K562 (cell line): ENCODE measurements at regions not wholly inside any gene's neighbourhood (a gene's known extent, or its start where the extent isn't known, plus 50 kb on each side); places are given as distances from the start of the nearest gene placed in this dataset.

Source experiments
- BHLHE40 ChIP-seq: IDR thresholded peaks from 2 replicates; pipeline ENCODE4 v1.6.1; 2011; ENCODE audit warnings: low read length, improper control_type of control experiment
- CTCF ChIP-seq, 3 experiments: IDR thresholded peaks in 2 of 3; conservative IDR thresholded peaks in 1 of 3; 2 replicates each; pipeline ENCODE4 v1.5.1; 2011 to 2012; ENCODE audit warnings: low read length in 3 of 3, mild to moderate bottlenecking in 3 of 3, control low read depth in 2 of 3, improper control_type of control experiment in 1 of 3, inconsistent platforms in 1 of 3, low read depth in 1 of 3, mixed read lengths in 1 of 3, moderate library complexity in 1 of 3; ENCODE audit not compliant: insufficient read depth in 2 of 3
- EGR1 ChIP-seq: fragments of 450-650 bp; conservative IDR thresholded peaks from 2 replicates; pipeline ENCODE4 v1.6.1; 2017; ENCODE audit warnings: mild to moderate bottlenecking
- HNRNPL ChIP-seq: fragments of 200-400 bp; formaldehyde crosslinking; IDR thresholded peaks from 2 replicates; pipeline ENCODE4 v1.6.1; 2017; ENCODE audit warnings: low read depth, mild to moderate bottlenecking, low read length
- JUN ChIP-seq, 2 experiments: sonication (generic) in 1 of 2; formaldehyde crosslinking in 1 of 2; IDR thresholded peaks; 2 replicates each; pipeline versions ENCODE4 v1.6.1 to v1.8.0; 2012 to 2022; ENCODE audit warnings: borderline replicate concordance in 2 of 2, mild to moderate bottlenecking in 2 of 2, improper control_type of control experiment in 1 of 2, low read depth in 1 of 2, low read length in 1 of 2, missing genetic modification reagents in 1 of 2
- MYC ChIP-seq, 2 experiments: fragments of 250-450 bp in 1 of 2; sonication (Bioruptor Pico) in 1 of 2; IDR thresholded peaks; 2 replicates each; pipeline versions ENCODE4 v1.5.1 to v1.6.1; 2012 to 2021; ENCODE audit warnings: low read depth in 2 of 2, borderline replicate concordance in 1 of 2, improper control_type of control experiment in 1 of 2, low read length in 1 of 2, mild to moderate bottlenecking in 1 of 2, moderate library complexity in 1 of 2
- PHF21A ChIP-seq: fragments of 450-650 bp; IDR thresholded peaks from 2 replicates; pipeline ENCODE4 v1.6.1; 2017; ENCODE audit warnings: low read depth, borderline replicate concordance
- SREBF2 ChIP-seq: sonication (generic); formaldehyde crosslinking; IDR thresholded peaks from 2 replicates; pipeline ENCODE4 v1.4.0; 2020; ENCODE audit warnings: mild to moderate bottlenecking, missing genetic modification reagents
- ZNF175 ChIP-seq: fragments of 200-800 bp; sonication (Bioruptor generic); IDR thresholded peaks from 2 replicates; pipeline ENCODE4 v1.6.1; 2016; ENCODE audit warnings: low read depth, mild to moderate bottlenecking, missing genetic modification characterization, missing compliant biosample characterization
- ZNF740 ChIP-seq, 3 experiments: fragments of 200-800 bp in 1 of 3; sonication (Bioruptor generic) in 1 of 3; sonication (generic) in 1 of 3; formaldehyde crosslinking in 1 of 3; IDR thresholded peaks; 2 replicates each; pipeline versions ENCODE4 v1.6.1 to v1.8.0; 2016 to 2022; ENCODE audit warnings: mild to moderate bottlenecking in 2 of 3, missing compliant biosample characterization in 2 of 3, missing genetic modification characterization in 2 of 3, missing genetic modification reagents in 1 of 3

GRCh38 chr16:76175718-76176117 lies 101.5 kb upstream of the CNTNAP4 start:
- no peak for TF ChIP-seq SREBF2
- no peak for TF ChIP-seq ZNF740 (CRISPR knock-in tag; IDR thresholded peaks at IDR 0.05)
- TF ChIP-seq ZNF740 (tag; IDR thresholded peaks at IDR 0.05) = no peak
- TF ChIP-seq PHF21A = no peak
- no peak for TF ChIP-seq CTCF (IDR thresholded peaks at IDR 0.05 in 2 of 3, conservative IDR thresholded peaks at IDR 0.05 in 1 of 3; ENCODE audit: insufficient read depth in 2 of 3, low read depth in 1 of 3, low read length in 3 of 3)
- no peak for TF ChIP-seq MYC (IDR thresholded peaks at IDR 0.05; ENCODE audit: low read depth, low read length)
- no peak for TF ChIP-seq MYC (CRISPR knock-in tag; IDR thresholded peaks at IDR 0.05; ENCODE audit: borderline replicate concordance, low read depth)
- no peak for TF ChIP-seq EGR1
- TF ChIP-seq BHLHE40 = no peak
- TF ChIP-seq JUN (IDR thresholded peaks at IDR 0.05; ENCODE audit: borderline replicate concordance, low read depth, low read length) = no peak
- TF ChIP-seq JUN (CRISPR knock-in tag; IDR thresholded peaks at IDR 0.05; ENCODE audit: borderline replicate concordance) = no peak
- no peak for TF ChIP-seq HNRNPL
- TF ChIP-seq ZNF175 (CRISPR knock-in tag) = no peak
